Peyer's patch (tissue), 4 donors: ENCODE measurements at regions not wholly inside any gene's neighbourhood (a gene's known extent, or its start where the extent isn't known, plus 50 kb on each side); places are given as distances from the start of the nearest gene placed in this dataset.

ENCODE experiments used
- DNase-seq, 3 donors: peaks; one replicate each; pipeline ENCODE4 v3.0.0-alpha.2; 2017 to 2019
- H3K27ac ChIP-seq, 4 donors: fragments of 200-600 bp; sonication (generic); one replicate each; pipeline ENCODE4 v1.5.1; 2016 to 2019
- H3K27me3 ChIP-seq, 2 donors: fragments of 200-600 bp; sonication (generic); one replicate each; pipeline ENCODE4 v1.5.1; 2019
- H3K36me3 ChIP-seq, 3 donors: fragments of 200-600 bp; sonication (generic); one replicate each; pipeline ENCODE4 v1.5.1; 2016 to 2019
- H3K4me1 ChIP-seq, 4 donors: fragments of 200-600 bp; sonication (generic); one replicate each; pipeline ENCODE4 v1.5.1; 2016 to 2019
- H3K4me3 ChIP-seq, 4 donors: fragments of 200-600 bp; sonication (generic); 1 replicate in 3 of 4; 2 replicates in 1 of 4; pipeline ENCODE4 v1.5.1; 2016 to 2019; ENCODE audit warnings: mild to moderate bottlenecking in 1 of 4
- H3K9me3 ChIP-seq, 4 donors: fragments of 200-600 bp; sonication (generic); one replicate each; pipeline ENCODE4 v1.5.1; 2016 to 2019; ENCODE audit warnings: mild to moderate bottlenecking in 1 of 4
- CTCF ChIP-seq, 6 experiments: fragments of 450-650 bp in 4 of 6; fragments of 200-600 bp in 2 of 6; sonication (generic) in 1 of 6; IDR thresholded peaks; one replicate each; pipeline ENCODE4 v1.5.1; 2017 to 2019; ENCODE audit warnings: antibody characterized with exemption in 6 of 6, mild to moderate bottlenecking in 3 of 6, moderate library complexity in 1 of 6
- POLR2A ChIP-seq, 2 donors: fragments of 450-650 bp; IDR thresholded peaks; one replicate each; pipeline ENCODE4 v1.5.1; 2017; ENCODE audit warnings: antibody characterized with exemption in 2 of 2, mild to moderate bottlenecking in 2 of 2, moderate library complexity in 2 of 2

- Histone ChIP-seq H3K9me3 (no peaks in the 10 kb centered on the region), H3K4me3 (no peak overlapping the region), H3K36me3 (no peaks in the 10 kb centered on the region), H3K27me3 (no peaks in the 10 kb centered on the region), H3K4me1 (no peaks in the 10 kb centered on the region), H3K27ac (no peak overlapping the region)
- no peak for DNase-seq
- TF ChIP-seq CTCF (IDR thresholded peaks at IDR 0.05) (no peak), POLR2A (IDR thresholded peaks at IDR 0.05) (no peak)
Measured at GRCh38 chr6:101232961-101233360, 160.5 kb upstream of the GRIK2 start.

GRCh38 chr6:101236709-101237108, 156.8 kb upstream of the GRIK2 start:
- Histone ChIP-seq H3K4me3 (no peak overlapping the region), H3K9me3 (no peaks in the 10 kb centered on the region), H3K27ac (no peak overlapping the region), H3K27me3 (no peaks in the 10 kb centered on the region), H3K4me1 (no peaks in the 10 kb centered on the region), H3K36me3 (no peaks in the 10 kb centered on the region)
- no peak for DNase-seq
- no peak for TF ChIP-seq POLR2A (IDR thresholded peaks at IDR 0.05)
- TF ChIP-seq CTCF (IDR thresholded peaks at IDR 0.05): no peak

- Histone ChIP-seq H3K36me3 (no peaks in the 10 kb centered on the region), H3K9me3 (no peaks in the 10 kb centered on the region), H3K27ac (no peak overlapping the region), H3K4me3 (no peak overlapping the region), H3K4me1 (no peaks in the 10 kb centered on the region), H3K27me3 (no peaks in the 10 kb centered on the region)
- TF ChIP-seq CTCF (IDR thresholded peaks at IDR 0.05): no peak
- TF ChIP-seq POLR2A (IDR thresholded peaks at IDR 0.05): no peak
- no peak for DNase-seq
Measured at GRCh38 chr6:101241442-101241841, 152.1 kb upstream of the GRIK2 start.

- Histone ChIP-seq H3K36me3 (no peaks in the 10 kb centered on the region), H3K9me3 (peaks cover 0 to 6% (median 0%) of the 10 kb centered on the region in 4 donors), H3K27ac (no peak overlapping the region), H3K4me3 (no peak overlapping the region), H3K4me1 (no peaks in the 10 kb centered on the region), H3K27me3 (no peaks in the 10 kb centered on the region)
- TF ChIP-seq CTCF (IDR thresholded peaks at IDR 0.05) (no peak), POLR2A (IDR thresholded peaks at IDR 0.05) (no peak)
- no peak for DNase-seq
Measured at GRCh38 chr6:101249470-101249869, 144.0 kb upstream of the GRIK2 start.

- DNase-seq: no peak
- no peak for TF ChIP-seq CTCF (IDR thresholded peaks at IDR 0.05)
- no peak for TF ChIP-seq POLR2A (IDR thresholded peaks at IDR 0.05)
- Histone ChIP-seq H3K4me1 (no peaks in the 10 kb centered on the region), H3K27me3 (no peaks in the 10 kb centered on the region), H3K9me3 (peaks cover 0 to 10% (median 0%) of the 10 kb centered on the region in 4 donors), H3K4me3 (no peak overlapping the region), H3K36me3 (no peaks in the 10 kb centered on the region), H3K27ac (no peak overlapping the region)
Measured at GRCh38 chr6:101257163-101257562, 136.3 kb upstream of the GRIK2 start.

DNA sequence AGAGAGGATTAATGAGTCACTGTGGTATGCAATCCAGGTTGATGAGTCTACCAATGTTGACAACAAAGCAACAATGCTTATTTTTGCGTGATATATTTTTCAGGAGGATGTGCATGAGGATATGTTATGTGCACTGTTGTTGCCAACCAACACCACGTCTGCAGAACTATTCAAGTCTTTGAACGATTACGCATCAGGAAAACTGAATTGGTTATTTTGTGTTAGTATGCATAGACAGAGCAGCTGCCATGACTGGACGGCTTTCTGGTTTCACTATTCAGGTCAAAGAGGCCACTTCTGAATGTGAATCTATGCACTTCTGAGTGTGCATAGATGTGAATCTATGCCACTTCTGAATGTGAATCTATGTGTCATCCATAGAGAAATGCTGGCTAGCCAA, 134.0 kb upstream of the GRIK2 start:
- peaks cover 0 to 10% (median 0%) of the 10 kb centered on the region in 4 donors for H3K9me3 ChIP-seq
- H3K4me1 ChIP-seq: no peaks in the 10 kb centered on the region

More for the DNA sequence above, 134.0 kb upstream of the GRIK2 start:
- Histone ChIP-seq H3K36me3 (no peaks in the 10 kb centered on the region), H3K4me3 (no peak overlapping the region), H3K27ac (no peak overlapping the region), H3K27me3 (no peaks in the 10 kb centered on the region)
- no peak for TF ChIP-seq CTCF (IDR thresholded peaks at IDR 0.05)
- TF ChIP-seq POLR2A (IDR thresholded peaks at IDR 0.05): no peak
- no peak for DNase-seq
